Calu3 (cell line): ENCODE measurements at regions not wholly inside any gene's neighbourhood (a gene's known extent, or its start where the extent isn't known, plus 50 kb on each side); places are given as distances from the start of the nearest gene placed in this dataset.

Experiments used
- BruUV-seq: library from RNA; stranded (reverse); fragments of 400-500 nt; replicated peaks from 2 replicates; lab custom pipeline; 2021; lab: Mats Ljungman, UMichigan
- CTCF ChIA-PET: fragments of 300-600 bp; sonication (Branson Sonifier 250); formaldehyde crosslinking; loops from one replicate; lab custom pipeline; 2022; ENCODE audit warnings: antibody characterized with exemption; lab: Charles Lee
- DNase-seq: peaks from one replicate; pipeline ENCODE4 v3.0.0; 2022
- H3K27ac Mint-ChIP-seq: one replicate; pipeline ENCODE4 v1.8.0; 2022; ENCODE audit warnings: mixed read lengths; ENCODE audit not compliant: unreplicated experiment
- H3K27me3 Mint-ChIP-seq: one replicate; pipeline ENCODE4 v1.8.0; 2022; ENCODE audit warnings: mixed read lengths; ENCODE audit not compliant: unreplicated experiment
- H3K36me3 Mint-ChIP-seq: one replicate; pipeline ENCODE4 v1.8.0; 2022; ENCODE audit warnings: mild to moderate bottlenecking, moderate library complexity, mixed read lengths; ENCODE audit not compliant: insufficient read depth, unreplicated experiment
- H3K4me1 Mint-ChIP-seq: one replicate; pipeline ENCODE4 v1.8.0; 2022; ENCODE audit warnings: mild to moderate bottlenecking, low read depth, mixed read lengths; ENCODE audit not compliant: unreplicated experiment
- H3K4me3 Mint-ChIP-seq: one replicate; pipeline ENCODE4 v1.8.0; 2022; ENCODE audit warnings: mild to moderate bottlenecking, low read depth, moderate library complexity, mixed read lengths; ENCODE audit not compliant: unreplicated experiment
- H3K9me3 Mint-ChIP-seq: one replicate; pipeline ENCODE4 v1.8.0; 2022; ENCODE audit warnings: low read depth, mixed read lengths; ENCODE audit not compliant: unreplicated experiment
- CTCF ChIP-seq: fragments of 200-600 bp; IDR thresholded peaks from one replicate; pipeline ENCODE4 v1.8.0; 2022; ENCODE audit warnings: antibody characterized with exemption; ENCODE audit not compliant: unreplicated experiment
- intact Hi-C: fragments of 100-400 bp; cut with micrococcal nuclease; formaldehyde crosslinking; loops from one replicate; pipeline ENCODE4 v1.10.0; 2022; ENCODE audit not compliant: unreplicated experiment

GRCh38 chr1:58380345-58380744 lies 166.2 kb downstream of the OMA1 start:
- Mint-ChIP-seq H3K27ac (no peak overlapping the region), H3K36me3 (no peaks in the 10 kb centered on the region), H3K27me3 (no peaks in the 10 kb centered on the region), H3K9me3 (peaks cover 2% of the 10 kb centered on the region), H3K4me3 (no peak overlapping the region), H3K4me1 (no peaks in the 10 kb centered on the region)
- no peak for TF ChIP-seq CTCF
- no peak for DNase-seq
- intact Hi-C loops, result no loop called here
- BruUV-seq, result no TSS peak
- CTCF ChIA-PET, result no interaction called here

- CTCF ChIA-PET, result no interaction called here
- DNase-seq, result no peak
- H3K9me3 Mint-ChIP-seq, result peaks cover 3% of the 10 kb centered on the region
- intact Hi-C loops, result no loop called here
- BruUV-seq, result no TSS peak
- H3K4me1 Mint-ChIP-seq, result no peaks in the 10 kb centered on the region
- peaks cover 25% of the 10 kb centered on the region for H3K27me3 Mint-ChIP-seq
- TF ChIP-seq CTCF, result no peak
- H3K36me3 Mint-ChIP-seq, result no peaks in the 10 kb centered on the region
- H3K4me3 Mint-ChIP-seq, result no peak overlapping the region
- no peak overlapping the region for H3K27ac Mint-ChIP-seq
Observed at GRCh38 chr1:58367217-58367616, 179.3 kb downstream of the OMA1 start.

GRCh38 chr1:58365328-58365727 lies 181.2 kb downstream of the OMA1 start:
- Mint-ChIP-seq H3K36me3 (no peaks in the 10 kb centered on the region), H3K4me1 (no peaks in the 10 kb centered on the region), H3K27ac (no peak overlapping the region), H3K9me3 (peaks cover 3% of the 10 kb centered on the region), H3K4me3 (no peak overlapping the region), H3K27me3 (peaks cover 27% of the 10 kb centered on the region)
- TF ChIP-seq CTCF, result no peak
- BruUV-seq, result no TSS peak
- DNase-seq, result no peak
- CTCF ChIA-PET, result no interaction called here
- intact Hi-C loops, result no loop called here

GRCh38 chr1:58363585-58363984 lies 182.9 kb downstream of the OMA1 start:
- no peak for TF ChIP-seq CTCF
- DNase-seq, result no peak
- Mint-ChIP-seq H3K9me3 (no peaks in the 10 kb centered on the region), H3K4me1 (no peaks in the 10 kb centered on the region), H3K36me3 (no peaks in the 10 kb centered on the region), H3K27ac (no peak overlapping the region), H3K4me3 (no peak overlapping the region), H3K27me3 (peaks cover 44% of the 10 kb centered on the region)
- intact Hi-C loops, result no loop called here
- CTCF ChIA-PET, result interaction anchor here (1.3 kb wide), 1 partner anchor 32 kb away, joined by 5 read pairs; no protein-coding TSS in a partner anchor
- no TSS peak for BruUV-seq
